CD4-positive, alpha-beta memory T cell (primary cell): ENCODE measurements at regions not wholly inside any gene's neighbourhood (a gene's known extent, or its start where the extent isn't known, plus 50 kb on each side); places are given as distances from the start of the nearest gene placed in this dataset.

Source experiments
- CTCF ChIA-PET: fragments of 350-600 bp; sonication (Branson Sonifier 250); formaldehyde crosslinking; loops from one replicate; lab custom pipeline; 2021; ENCODE audit warnings: inconsistent platforms; ENCODE audit not compliant: partially characterized antibody; lab: Charles Lee
- POLR2A ChIA-PET: fragments of 350-600 bp; sonication (Branson Sonifier 250); formaldehyde crosslinking; loops from one replicate; lab custom pipeline; 2021; ENCODE audit not compliant: partially characterized antibody; lab: Charles Lee
- DNase-seq, 5 donors: peaks; one replicate each; pipeline versions ENCODE4 v3.0.0 to v3.0.0-alpha.2; 2020 to 2022; ENCODE audit warnings: mixed read lengths in 1 of 5
- H3K27ac ChIP-seq: one replicate; pipeline ENCODE4 v1.7.0; 2013; ENCODE audit warnings: low read depth, low read length
- H3K27me3 ChIP-seq: 2 replicates; pipeline ENCODE4 v1.7.0; 2013; ENCODE audit warnings: mild to moderate bottlenecking, low read length, moderate library complexity; ENCODE audit not compliant: insufficient read depth
- H3K36me3 ChIP-seq: 2 replicates; pipeline ENCODE4 v1.7.0; 2013; ENCODE audit warnings: mild to moderate bottlenecking, low read length, moderate library complexity; ENCODE audit not compliant: insufficient read depth
- H3K4me1 ChIP-seq: 2 replicates; pipeline ENCODE4 v1.7.0; 2013; ENCODE audit warnings: mild to moderate bottlenecking, low read length, moderate library complexity; ENCODE audit not compliant: insufficient read depth
- H3K4me3 ChIP-seq, 2 donors: one replicate each; pipeline ENCODE4 v1.7.0; 2013; ENCODE audit warnings: low read length in 2 of 2, mild to moderate bottlenecking in 1 of 2
- H3K9me3 ChIP-seq, 2 donors: one replicate each; pipeline ENCODE4 v1.7.0; 2013; ENCODE audit warnings: low read length in 2 of 2, control low read depth in 1 of 2; ENCODE audit not compliant: control insufficient read depth in 1 of 2
- H3K27ac Mint-ChIP-seq, 7 donors: one replicate each; pipeline ENCODE4 v1.8.0; 2020 to 2021; ENCODE audit warnings: mixed read lengths in 7 of 7, mild to moderate bottlenecking in 6 of 7, inconsistent platforms in 3 of 7, moderate library complexity in 3 of 7
- H3K27me3 Mint-ChIP-seq, 2 donors: one replicate each; pipeline ENCODE4 v1.8.0; 2020 to 2021; ENCODE audit warnings: mixed read lengths in 2 of 2
- H3K36me3 Mint-ChIP-seq, 2 donors: one replicate each; pipeline ENCODE4 v1.8.0; 2020 to 2021; ENCODE audit warnings: mixed read lengths in 2 of 2, inconsistent platforms in 1 of 2, mild to moderate bottlenecking in 1 of 2
- H3K4me1 Mint-ChIP-seq, 4 donors: one replicate each; pipeline ENCODE4 v1.8.0; 2020 to 2021; ENCODE audit warnings: mixed read lengths in 4 of 4, mild to moderate bottlenecking in 1 of 4
- H3K4me3 Mint-ChIP-seq, 8 donors: one replicate each; pipeline ENCODE4 v1.8.0; 2020 to 2021; ENCODE audit warnings: mixed read lengths in 8 of 8, mild to moderate bottlenecking in 7 of 8, moderate library complexity in 6 of 8, inconsistent platforms in 3 of 8
- H3K9me3 Mint-ChIP-seq, 8 donors: one replicate each; pipeline ENCODE4 v1.8.0; 2020 to 2021; ENCODE audit warnings: mixed read lengths in 8 of 8, mild to moderate bottlenecking in 5 of 8, inconsistent platforms in 3 of 8, moderate library complexity in 1 of 8
- intact Hi-C: fragments of 100-400 bp; cut with micrococcal nuclease; formaldehyde crosslinking; loops from one replicate; pipeline ENCODE4 v1.15.1; 2023

GRCh38 chr18:79584491-79585394 lies 94.9 kb upstream of the CTDP1 start:
- ChIA-PET CTCF (no interaction called here), POLR2A (no interaction called here)
- H3K9me3 ChIP-seq: no peaks in the 10 kb centered on the region
- Mint-ChIP-seq H3K36me3 (no peaks in the 10 kb centered on the region), H3K27ac (peak overlapping the region in 1 of 7 donors; percentile 42), H3K9me3 (no peaks in the 10 kb centered on the region), H3K4me3 (no peak overlapping the region), H3K27me3 (peaks cover 0 to 5% of the 10 kb centered on the region in 2 donors), H3K4me1 (peaks cover 0 to 4% (median 2%) of the 10 kb centered on the region in 4 donors)
- no peaks in the 10 kb centered on the region for H3K36me3 ChIP-seq
- DNase-seq: no peak
- no peaks in the 10 kb centered on the region for H3K27me3 ChIP-seq
- no peak overlapping the region for H3K27ac ChIP-seq
- H3K4me3 ChIP-seq: no peak overlapping the region
- intact Hi-C loops: no loop called here
- no peaks in the 10 kb centered on the region for H3K4me1 ChIP-seq

GRCh38 chr18:79585395-79586370 lies 93.9 kb upstream of the CTDP1 start:
- ChIA-PET POLR2A (no interaction called here), CTCF (no interaction called here)
- Mint-ChIP-seq H3K27ac (no peak overlapping the region), H3K4me3 (no peak overlapping the region), H3K36me3 (no peaks in the 10 kb centered on the region), H3K9me3 (no peaks in the 10 kb centered on the region), H3K4me1 (peaks cover 0 to 4% (median 2%) of the 10 kb centered on the region in 4 donors), H3K27me3 (peaks cover 0 to 5% of the 10 kb centered on the region in 2 donors)
- Histone ChIP-seq H3K36me3 (no peaks in the 10 kb centered on the region), H3K4me3 (no peak overlapping the region), H3K9me3 (no peaks in the 10 kb centered on the region), H3K27ac (no peak overlapping the region), H3K4me1 (no peaks in the 10 kb centered on the region), H3K27me3 (no peaks in the 10 kb centered on the region)
- DNase-seq: no peak
- intact Hi-C loops: no loop called here

- peaks cover 0 to 4% (median 2%) of the 10 kb centered on the region in 4 donors for H3K4me1 Mint-ChIP-seq
- POLR2A ChIA-PET: no interaction called here
- no peak overlapping the region for H3K27ac Mint-ChIP-seq
- H3K4me3 Mint-ChIP-seq: no peak overlapping the region
- CTCF ChIA-PET: no interaction called here
- Histone ChIP-seq H3K27ac (no peak overlapping the region), H3K36me3 (no peaks in the 10 kb centered on the region), H3K9me3 (no peaks in the 10 kb centered on the region), H3K4me1 (no peaks in the 10 kb centered on the region), H3K27me3 (no peaks in the 10 kb centered on the region), H3K4me3 (no peak overlapping the region)
- H3K9me3 Mint-ChIP-seq: peaks cover 0 to 1% (median 0%) of the 10 kb centered on the region in 8 donors
- peaks cover 0 to 5% of the 10 kb centered on the region in 2 donors for H3K27me3 Mint-ChIP-seq
- intact Hi-C loops: no loop called here
- H3K36me3 Mint-ChIP-seq: no peaks in the 10 kb centered on the region
- DNase-seq: no peak
These were observed 93.0 kb upstream of the CTDP1 start for GRCh38 chr18:79586436-79587225.

GRCh38 chr18:79587226-79587741 lies 92.3 kb upstream of the CTDP1 start:
- no peaks in the 10 kb centered on the region for H3K36me3 Mint-ChIP-seq
- DNase-seq: no peak
- ChIA-PET CTCF (no interaction called here), POLR2A (no interaction called here)
- Histone ChIP-seq H3K9me3 (no peaks in the 10 kb centered on the region), H3K27me3 (no peaks in the 10 kb centered on the region), H3K4me3 (no peak overlapping the region), H3K4me1 (no peaks in the 10 kb centered on the region), H3K27ac (no peak overlapping the region), H3K36me3 (no peaks in the 10 kb centered on the region)
- peaks cover 0 to 4% (median under 1%) of the 10 kb centered on the region in 8 donors for H3K9me3 Mint-ChIP-seq
- peaks cover 0 to 5% of the 10 kb centered on the region in 2 donors for H3K27me3 Mint-ChIP-seq
- H3K4me3 Mint-ChIP-seq: no peak overlapping the region
- intact Hi-C loops: no loop called here
- H3K4me1 Mint-ChIP-seq: peaks cover 0 to 4% (median 2%) of the 10 kb centered on the region in 4 donors
- no peak overlapping the region for H3K27ac Mint-ChIP-seq

- no peak for DNase-seq
- no peaks in the 10 kb centered on the region for H3K27me3 ChIP-seq
These were observed 91.6 kb upstream of the CTDP1 start for GRCh38 chr18:79587779-79588635.

More at GRCh38 chr18:79587779-79588635, 91.6 kb upstream of the CTDP1 start:
- no peaks in the 10 kb centered on the region for H3K9me3 ChIP-seq
- Mint-ChIP-seq H3K4me3 (no peak overlapping the region), H3K27me3 (peaks cover 0 to 5% of the 10 kb centered on the region in 2 donors), H3K4me1 (peaks cover 0 to 4% (median 2%) of the 10 kb centered on the region in 4 donors), H3K36me3 (no peaks in the 10 kb centered on the region), H3K9me3 (peaks cover 0 to 6% (median 3%) of the 10 kb centered on the region in 8 donors), H3K27ac (no peak overlapping the region)
- POLR2A ChIA-PET: no interaction called here
- no peak overlapping the region for H3K27ac ChIP-seq
- no peaks in the 10 kb centered on the region for H3K4me1 ChIP-seq
- H3K36me3 ChIP-seq: no peaks in the 10 kb centered on the region
- intact Hi-C loops: no loop called here
- CTCF ChIA-PET: no interaction called here
- no peak overlapping the region for H3K4me3 ChIP-seq
